Muscle of back (tissue), 3 donors: ENCODE measurements at regions not wholly inside any gene's neighbourhood (a gene's known extent, or its start where the extent isn't known, plus 50 kb on each side); places are given as distances from the start of the nearest gene placed in this dataset.

Experiments used
- DNase-seq, 3 donors: peaks; one replicate each; pipeline versions ENCODE4 v3.0.0 to v3.0.0-alpha.2; 2013

DNA sequence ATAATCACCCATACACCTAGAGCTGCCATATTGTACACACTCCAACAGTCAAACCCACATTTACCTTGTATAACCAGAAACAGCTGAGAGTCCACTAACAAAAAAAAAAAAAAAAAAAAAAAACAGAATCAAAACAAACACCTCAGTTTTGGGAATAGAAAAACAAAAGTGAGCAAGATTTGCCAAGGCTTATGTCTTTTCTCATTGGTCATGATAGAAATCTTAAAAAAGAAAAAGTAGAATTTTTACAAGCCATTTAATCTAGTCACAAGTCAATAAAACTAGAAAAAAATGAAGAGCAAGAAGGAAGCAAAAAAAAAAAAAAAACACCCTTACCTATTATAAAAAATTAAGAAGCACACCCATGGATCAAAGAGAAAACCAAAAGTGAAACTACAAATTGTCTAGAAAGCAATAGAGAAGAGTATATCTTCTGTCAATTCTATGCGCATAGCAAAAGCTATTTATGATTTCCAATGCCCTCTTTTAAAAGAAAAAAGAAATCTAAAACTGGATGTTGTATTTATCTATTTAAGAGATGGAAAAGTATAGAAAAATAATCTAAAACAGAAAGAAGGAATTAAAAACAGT is 113.2 kb upstream of the GALNT2 start:
- DNase-seq: no peak

DNA sequence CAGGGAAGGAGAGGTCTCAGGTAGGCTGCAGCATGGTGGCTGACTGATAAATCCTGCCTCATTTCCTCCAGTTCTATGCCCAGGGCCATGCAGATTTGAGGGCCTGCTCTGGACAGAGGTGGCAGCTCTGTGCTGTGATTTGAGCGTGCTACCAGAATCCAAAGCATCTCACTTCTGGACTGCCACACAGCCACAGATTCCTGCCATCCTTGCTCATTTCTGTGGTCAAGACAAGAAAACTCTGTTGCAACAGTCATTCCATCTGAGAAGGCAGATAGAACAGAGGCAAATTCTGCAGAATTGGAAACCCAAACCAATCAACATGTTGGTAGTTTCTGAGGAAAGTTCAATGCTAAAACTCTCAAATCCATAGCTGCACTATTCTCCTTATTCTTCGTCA is 102.8 kb upstream of the GALNT2 start:
- DNase-seq: no peak

- DNase-seq: no peak
Measured at GRCh38 chr1:229970714-229971113, 96.3 kb upstream of the GALNT2 start.

DNA sequence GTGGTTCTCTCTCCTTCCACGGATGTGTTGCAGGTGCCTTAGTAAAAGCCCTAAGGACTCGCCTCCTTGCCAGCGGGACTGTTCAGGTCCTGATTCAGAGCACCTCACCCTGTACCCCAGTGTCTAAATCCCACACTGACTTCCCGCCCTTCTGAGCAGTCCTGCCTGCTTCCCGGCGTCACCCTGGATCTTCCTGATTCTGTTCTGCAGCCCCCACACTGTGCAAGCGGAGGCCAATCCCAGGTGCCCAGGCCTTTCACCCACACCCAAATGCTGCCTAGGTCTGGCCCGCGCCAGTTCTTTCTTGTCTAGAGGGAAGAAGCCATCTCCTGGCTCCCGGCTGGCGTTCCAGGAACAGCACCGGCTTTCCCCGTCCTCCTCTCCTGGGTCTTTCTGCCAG is 95.9 kb upstream of the GALNT2 start:
- DNase-seq: no peak

- no peak for DNase-seq
Measured at GRCh38 chr1:229972600-229973296, 94.3 kb upstream of the GALNT2 start.

DNA sequence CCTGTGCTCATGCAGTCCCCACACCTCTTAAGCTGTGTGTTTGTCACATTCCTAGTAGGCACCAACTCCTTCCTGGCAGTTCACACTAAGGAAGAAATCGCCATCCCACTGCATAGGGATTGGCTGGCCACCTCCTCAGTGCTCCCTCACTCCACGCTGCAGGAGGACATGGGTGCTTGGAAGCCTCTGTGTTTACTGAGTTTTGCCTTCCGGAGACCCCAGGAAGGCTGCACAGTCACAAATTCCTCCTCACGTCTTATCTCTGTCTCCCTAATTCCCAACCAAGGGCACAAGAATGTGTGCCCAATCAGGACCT is 93.8 kb upstream of the GALNT2 start:
- DNase-seq: no peak

- no peak for DNase-seq
Measured at GRCh38 chr1:229975047-229975446, 92.0 kb upstream of the GALNT2 start.

GRCh38 chr1:229980009-229980408 is 87.0 kb upstream of the GALNT2 start:
- no peak for DNase-seq

DNA sequence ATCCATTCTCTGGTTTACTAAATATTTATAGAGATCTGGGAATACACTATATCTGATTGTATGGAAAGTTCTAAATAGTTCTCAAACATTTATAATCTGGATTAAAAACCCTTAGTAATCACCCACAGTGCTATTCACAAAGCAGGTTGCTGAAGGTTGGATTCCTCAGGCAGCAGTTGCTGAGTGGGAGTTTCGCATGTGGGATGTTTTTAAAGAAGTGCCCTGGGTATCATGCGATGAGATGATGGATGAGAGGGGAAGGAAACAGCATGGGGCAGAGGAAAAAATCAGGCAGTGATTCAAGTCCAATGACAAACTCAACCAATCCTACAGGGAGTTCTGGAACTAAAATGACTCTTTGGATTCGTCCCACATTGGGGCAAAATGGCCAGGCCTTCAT is 85.3 kb upstream of the GALNT2 start:
- no peak for DNase-seq

- no peak for DNase-seq
Measured at GRCh38 chr1:229984310-229984991, 82.6 kb upstream of the GALNT2 start.

DNA sequence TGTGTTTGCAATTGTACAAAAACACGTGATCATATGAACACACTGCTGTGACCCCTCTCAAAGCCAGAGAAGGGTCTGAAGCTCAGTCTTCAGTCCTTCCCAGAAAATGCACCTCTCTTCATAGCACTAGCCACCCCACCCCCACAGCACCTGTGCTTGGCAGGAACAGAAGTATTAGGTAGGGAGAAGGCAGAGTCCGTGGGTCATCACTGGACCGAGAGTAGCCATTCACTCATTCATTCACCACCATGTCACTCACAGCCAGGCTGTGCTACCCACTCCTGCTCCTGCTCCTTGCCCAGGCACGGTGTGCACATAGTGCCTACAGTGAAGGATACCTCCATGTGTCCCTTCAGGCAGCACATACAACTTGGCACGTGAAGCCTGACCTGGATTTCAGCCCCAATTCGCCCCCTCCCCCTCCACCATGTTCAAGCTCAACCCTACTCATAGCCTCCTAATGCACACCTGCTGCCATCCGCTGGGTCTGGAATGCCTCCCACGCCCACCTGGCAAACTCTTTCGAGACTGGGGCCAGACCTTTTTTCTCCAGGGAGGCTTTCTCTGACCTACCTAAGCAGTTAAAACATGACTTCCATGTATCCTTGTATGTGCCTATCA is 81.9 kb upstream of the GALNT2 start:
- no peak for DNase-seq

DNA sequence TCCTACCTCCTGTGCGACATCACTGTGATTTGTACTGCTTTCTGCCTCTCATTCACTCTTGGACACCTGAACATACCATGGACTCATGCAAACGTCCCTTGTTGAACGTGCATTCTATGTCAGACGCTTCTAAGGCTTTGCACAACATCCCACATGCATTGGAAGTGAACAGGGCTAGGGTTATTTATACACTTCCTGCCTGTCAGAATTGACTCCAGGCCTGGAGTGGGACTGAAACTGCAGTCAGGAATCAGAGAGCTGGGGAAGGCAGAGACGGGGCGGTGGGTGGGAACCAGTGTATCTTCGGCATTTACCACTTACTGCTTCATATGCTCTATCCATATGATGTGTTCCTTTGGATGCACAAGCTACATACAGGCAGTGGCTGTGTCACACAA is 81.4 kb upstream of the GALNT2 start:
- peak in 1 of 3 donors; percentile 22 for DNase-seq

DNA sequence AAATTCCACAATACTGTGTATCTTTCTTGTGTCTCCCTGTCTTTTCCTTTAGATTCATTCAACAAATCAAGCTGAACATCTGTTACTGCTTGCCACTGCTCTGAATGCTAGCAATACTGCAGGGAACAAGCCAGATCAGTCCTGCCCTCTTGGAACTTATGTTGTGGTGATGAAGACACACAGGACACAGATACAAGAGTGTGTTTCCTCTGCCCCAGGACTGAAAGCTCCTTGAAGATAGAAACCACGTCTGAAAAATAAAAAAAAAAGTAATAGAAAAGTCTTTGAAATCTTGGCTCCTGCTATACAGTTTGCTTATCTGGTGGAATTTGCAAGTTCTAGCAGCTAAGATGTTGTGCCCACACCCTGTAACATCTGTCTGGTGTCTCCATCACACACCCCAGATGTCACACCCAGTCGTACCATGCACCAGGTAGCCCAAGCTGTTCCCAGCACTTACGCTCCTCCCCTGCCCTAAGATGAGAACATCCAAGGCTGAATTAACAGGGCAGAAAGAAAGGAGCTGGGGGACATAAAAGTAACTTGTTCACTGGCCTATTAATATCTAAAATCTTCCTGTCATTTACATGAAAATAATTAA is 80.2 kb upstream of the GALNT2 start:
- DNase-seq: no peak

DNA sequence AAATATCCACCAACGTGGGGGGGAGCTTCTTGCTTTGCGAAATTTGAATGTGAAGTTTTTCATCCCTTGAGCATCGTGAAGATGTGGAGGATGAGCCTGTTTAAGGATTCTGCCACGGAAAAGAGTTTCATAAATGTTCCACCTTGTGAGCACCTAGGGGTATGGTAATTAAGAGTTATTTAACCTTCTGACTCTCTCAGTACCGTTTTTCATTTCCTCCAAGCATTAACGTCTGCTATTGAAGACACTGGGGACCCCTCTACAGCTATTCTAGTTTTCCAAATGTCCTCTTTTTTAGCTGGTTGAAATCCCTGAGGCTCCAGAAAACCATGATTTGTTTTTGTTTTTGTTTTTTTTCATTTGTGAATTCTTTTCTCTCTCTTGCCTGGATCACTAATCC is 79.1 kb upstream of the GALNT2 start:
- no peak for DNase-seq

- no peak for DNase-seq
Measured at GRCh38 chr1:229988534-229988933, 78.5 kb upstream of the GALNT2 start.

DNA sequence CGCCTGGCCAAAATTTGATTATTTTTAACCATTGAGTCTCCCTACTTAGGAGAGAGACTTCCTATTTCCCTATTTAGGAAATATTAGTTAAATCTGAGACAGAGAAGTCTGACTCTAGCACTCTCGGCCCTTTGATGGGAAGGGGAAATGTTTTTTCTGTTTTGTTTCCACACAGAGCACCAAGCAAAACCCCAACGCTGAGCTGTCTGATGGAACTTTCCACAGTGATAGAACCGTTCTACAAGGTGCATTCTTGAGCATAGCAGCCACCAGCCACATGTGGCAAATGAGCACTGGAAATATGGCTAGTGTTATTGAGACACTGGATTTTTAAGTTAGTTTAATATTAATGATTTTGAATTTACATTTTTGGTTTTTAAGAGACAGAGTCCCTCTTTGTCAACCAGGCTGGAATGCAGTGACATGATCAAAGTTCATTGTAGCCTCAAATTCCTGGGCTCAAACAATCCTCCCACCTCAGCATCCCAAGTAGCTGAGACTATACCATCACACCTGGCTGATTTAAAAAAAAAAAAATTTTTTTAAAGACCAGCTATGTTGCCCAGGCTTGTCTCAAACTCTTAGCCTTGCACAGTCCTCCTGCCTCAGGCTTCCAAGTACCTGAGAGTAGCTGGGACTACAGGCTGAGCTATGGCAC is 77.3 kb upstream of the GALNT2 start:
- no peak for DNase-seq

GRCh38 chr1:229990326-229990725 is 76.7 kb upstream of the GALNT2 start:
- no peak for DNase-seq

GRCh38 chr1:229991104-229991513 is 75.9 kb upstream of the GALNT2 start:
- DNase-seq: no peak

DNA sequence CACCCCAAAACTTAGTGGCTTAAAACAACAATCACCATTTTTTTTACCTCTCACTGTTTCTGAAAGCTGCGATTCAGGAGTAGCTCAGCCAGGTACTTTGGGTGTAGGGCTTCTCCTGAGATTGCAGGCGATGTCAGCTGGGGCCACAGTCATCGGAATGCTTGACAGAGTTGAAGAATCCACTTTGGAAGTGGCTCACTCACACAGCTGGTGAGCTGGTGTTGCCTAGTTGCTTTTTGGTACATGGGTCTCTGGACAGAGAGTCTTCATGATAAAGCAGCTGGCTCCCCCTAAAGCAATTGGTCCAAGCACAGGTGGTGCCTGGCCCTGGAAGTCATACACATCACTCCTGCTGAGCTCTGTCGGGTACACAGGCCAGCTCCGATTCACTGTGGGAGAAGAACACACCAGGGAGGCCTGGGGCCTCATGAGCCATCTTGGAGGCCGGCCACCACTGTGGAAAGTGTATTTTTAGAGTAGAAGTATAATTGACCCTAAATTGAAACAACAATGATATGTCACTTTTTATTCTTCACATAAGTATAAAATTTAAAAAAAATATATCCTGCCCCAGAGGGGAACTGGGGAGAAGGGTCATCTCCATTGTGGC is 75.2 kb upstream of the GALNT2 start:
- no peak for DNase-seq

- DNase-seq: no peak
Measured at GRCh38 chr1:229993060-229993459, 74.0 kb upstream of the GALNT2 start.

DNA sequence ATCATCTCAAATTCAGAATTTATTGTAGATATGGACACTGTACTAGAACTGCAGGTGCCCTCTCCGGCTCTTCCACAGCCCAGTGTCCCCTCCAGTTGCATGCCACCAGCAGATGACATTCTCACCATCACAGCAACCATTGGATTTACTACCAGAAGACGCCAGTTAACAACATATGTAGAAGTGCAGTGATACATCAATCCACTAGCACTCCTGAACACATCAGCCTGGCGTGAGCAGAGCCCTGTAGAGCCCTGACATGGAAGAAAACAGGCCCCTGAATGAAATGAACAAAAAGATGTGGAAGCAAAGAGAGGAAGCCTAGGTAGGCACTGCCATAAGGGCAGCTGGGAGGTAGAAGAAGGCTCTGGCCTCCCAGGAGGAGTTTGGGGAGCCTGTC is 73.1 kb upstream of the GALNT2 start:
- no peak for DNase-seq
